PC-3 (cell line): ENCODE measurements at regions not wholly inside any gene's neighbourhood (a gene's known extent, or its start where the extent isn't known, plus 50 kb on each side); places are given as distances from the start of the nearest gene placed in this dataset.

ENCODE experiments used
- ATAC-seq: fragments of 200-7000 bp; cut with Tn5 transposase; 2 replicates; pipeline ENCODE4 v1.9.1; 2020; ENCODE audit warnings: mild to moderate bottlenecking, moderate library complexity
- BruUV-seq: library from RNA; stranded (reverse); fragments of 400-500 nt; replicated peaks from 2 replicates; lab custom pipeline; 2021; lab: Mats Ljungman, UMichigan
- CTCF ChIA-PET: fragments of 300-600 bp; sonication (Branson Sonifier 250); formaldehyde crosslinking; loops from one replicate; lab custom pipeline; 2022; ENCODE audit warnings: antibody characterized with exemption; lab: Charles Lee
- POLR2A ChIA-PET: fragments of 300-600 bp; sonication (Branson Sonifier 250); formaldehyde crosslinking; loops from one replicate; lab custom pipeline; 2022; ENCODE audit warnings: antibody characterized with exemption; ENCODE audit not compliant: unreplicated experiment; lab: Charles Lee
- DNase-seq: peaks from one replicate; pipeline ENCODE4 v3.0.0-alpha.2; 2015
- H2AFZ ChIP-seq: fragments of 300-600 bp; sonication (generic); 2 replicates; pipeline ENCODE4 v1.6.0; 2016; ENCODE audit warnings: antibody characterized with exemption, low read length
- H3F3A ChIP-seq: fragments of 300-600 bp; sonication (generic); one replicate; pipeline ENCODE4 v1.6.0; 2017; ENCODE audit warnings: antibody characterized with exemption, low read length, control low read depth, mild to moderate bottlenecking; ENCODE audit not compliant: unreplicated experiment
- H3K27ac ChIP-seq: fragments of 300-600 bp; sonication (generic); 2 replicates; pipeline ENCODE4 v1.5.1; 2016; ENCODE audit warnings: mild to moderate bottlenecking, low read length
- H3K27me3 ChIP-seq: fragments of 300-600 bp; sonication (generic); 2 replicates; pipeline ENCODE4 v1.6.1; 2016; ENCODE audit warnings: low read length, mixed read lengths
- H3K36me3 ChIP-seq: fragments of 300-600 bp; sonication (generic); 2 replicates; pipeline ENCODE4 v1.6.1; 2016; ENCODE audit warnings: low read depth, mixed run types, low read length, mixed read lengths
- H3K4me1 ChIP-seq: fragments of 300-600 bp; sonication (generic); 2 replicates; pipeline ENCODE4 v1.5.1; 2016; ENCODE audit warnings: low read length; ENCODE audit not compliant: insufficient read depth
- H3K4me2 ChIP-seq: fragments of 300-600 bp; sonication (generic); 2 replicates; pipeline ENCODE4 v1.6.0; 2016; ENCODE audit warnings: low read length
- H3K4me3 ChIP-seq: fragments of 300-600 bp; sonication (generic); 2 replicates; pipeline ENCODE4 v1.5.1; 2016; ENCODE audit warnings: mild to moderate bottlenecking, low read length, mixed read lengths
- H3K79me2 ChIP-seq: fragments of 300-600 bp; sonication (generic); 2 replicates; pipeline ENCODE4 v1.6.1; 2017; ENCODE audit warnings: low read length, mixed read lengths
- H3K9ac ChIP-seq: fragments of 300-600 bp; sonication (generic); 2 replicates; pipeline ENCODE4 v1.6.0; 2016; ENCODE audit warnings: mild to moderate bottlenecking, low read length
- H3K9me2 ChIP-seq: fragments of 300-600 bp; sonication (generic); replicated peaks from 2 replicates; pipeline ENCODE4 v1.6.1; 2016; ENCODE audit warnings: mixed run types, low read length, mixed read lengths
- H3K9me3 ChIP-seq: fragments of 300-600 bp; sonication (generic); 2 replicates; pipeline ENCODE4 v1.6.1; 2016; ENCODE audit warnings: low read length, mixed read lengths
- H4K20me1 ChIP-seq: fragments of 300-600 bp; sonication (generic); 2 replicates; pipeline ENCODE4 v1.6.1; 2016; ENCODE audit warnings: low read length, mixed read lengths
- EZH2 ChIP-seq: fragments of 300-600 bp; sonication (generic); IDR thresholded peaks from one replicate; pipeline ENCODE4 v1.6.1; 2017; ENCODE audit warnings: antibody characterized with exemption, mild to moderate bottlenecking, low read length; ENCODE audit not compliant: unreplicated experiment
- EZH2phosphoT487 ChIP-seq: fragments of 300-600 bp; sonication (generic); IDR thresholded peaks from 2 replicates; pipeline ENCODE4 v1.6.1; 2018; ENCODE audit warnings: mild to moderate bottlenecking, antibody characterized with exemption, low read length, borderline replicate concordance
- intact Hi-C: fragments of 100-400 bp; cut with micrococcal nuclease; formaldehyde crosslinking; loops from 2 replicates; pipeline ENCODE4 v1.9.0; 2023
- TF ChIP-seq, protein P1 (sequence below): fragments of 300-600 bp; sonication (generic); conservative IDR thresholded peaks from 2 replicates; pipeline ENCODE4 v1.5.1; 2017; ENCODE audit warnings: antibody characterized with exemption, low read depth, mild to moderate bottlenecking, low read length

DNA sequence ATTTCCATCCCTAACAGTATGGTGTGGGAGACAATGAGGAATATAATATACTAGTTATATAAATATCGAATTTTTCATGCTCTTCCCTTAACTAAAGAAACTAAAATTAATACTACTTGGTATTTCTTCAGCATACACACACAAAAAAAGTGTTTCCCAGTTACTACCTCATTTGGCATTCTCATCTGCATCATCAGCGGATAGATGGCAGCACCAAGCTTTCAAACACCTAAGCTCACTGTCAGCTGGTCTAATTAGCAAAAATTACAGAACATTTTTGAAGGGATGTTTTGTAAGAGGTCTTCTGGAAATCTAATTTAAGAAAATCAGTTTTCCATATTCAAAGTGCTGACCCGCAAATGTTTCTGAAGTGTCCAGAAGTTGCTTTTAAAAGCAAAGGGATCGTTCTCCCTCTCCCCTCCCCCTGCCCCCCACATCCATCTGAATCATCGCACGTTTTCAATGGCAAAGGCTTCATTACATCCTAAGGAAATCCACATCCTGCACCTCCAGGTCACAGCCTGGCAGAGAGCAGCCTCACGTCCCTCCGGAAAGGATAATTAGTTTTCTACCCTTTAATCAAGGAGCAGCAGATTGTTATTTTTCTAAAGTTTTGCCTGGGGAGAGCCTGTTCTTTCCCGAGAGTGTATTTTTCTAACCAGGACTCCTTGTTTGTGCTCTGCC, 86.1 kb upstream of the SPATA12 start:
- TF ChIP-seq EZH2phosphoT487 (no peak), EZH2 (no peak)
- TF ChIP-seq, protein P1, sequence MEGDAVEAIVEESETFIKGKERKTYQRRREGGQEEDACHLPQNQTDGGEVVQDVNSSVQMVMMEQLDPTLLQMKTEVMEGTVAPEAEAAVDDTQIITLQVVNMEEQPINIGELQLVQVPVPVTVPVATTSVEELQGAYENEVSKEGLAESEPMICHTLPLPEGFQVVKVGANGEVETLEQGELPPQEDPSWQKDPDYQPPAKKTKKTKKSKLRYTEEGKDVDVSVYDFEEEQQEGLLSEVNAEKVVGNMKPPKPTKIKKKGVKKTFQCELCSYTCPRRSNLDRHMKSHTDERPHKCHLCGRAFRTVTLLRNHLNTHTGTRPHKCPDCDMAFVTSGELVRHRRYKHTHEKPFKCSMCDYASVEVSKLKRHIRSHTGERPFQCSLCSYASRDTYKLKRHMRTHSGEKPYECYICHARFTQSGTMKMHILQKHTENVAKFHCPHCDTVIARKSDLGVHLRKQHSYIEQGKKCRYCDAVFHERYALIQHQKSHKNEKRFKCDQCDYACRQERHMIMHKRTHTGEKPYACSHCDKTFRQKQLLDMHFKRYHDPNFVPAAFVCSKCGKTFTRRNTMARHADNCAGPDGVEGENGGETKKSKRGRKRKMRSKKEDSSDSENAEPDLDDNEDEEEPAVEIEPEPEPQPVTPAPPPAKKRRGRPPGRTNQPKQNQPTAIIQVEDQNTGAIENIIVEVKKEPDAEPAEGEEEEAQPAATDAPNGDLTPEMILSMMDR, result no peak

DNA sequence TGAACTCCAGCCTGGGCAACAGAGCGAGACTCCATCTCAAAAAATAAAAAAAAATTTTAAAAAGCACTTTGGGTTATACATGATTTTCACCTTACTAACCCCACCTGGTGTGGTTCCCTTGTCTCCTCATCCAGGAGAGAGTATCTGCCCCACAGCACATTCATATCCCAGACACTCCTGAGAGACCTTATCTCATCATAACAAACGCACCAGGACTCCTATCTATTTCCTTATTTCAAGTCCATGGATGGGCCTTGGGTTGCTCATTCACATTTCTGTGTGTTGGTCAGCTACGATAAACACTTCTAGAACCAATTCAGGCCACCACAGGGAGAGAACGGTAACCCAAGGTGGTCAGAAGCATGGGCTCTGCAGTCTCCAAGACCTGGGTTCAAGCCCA, 88.6 kb upstream of the SPATA12 start:
- no peaks in the 10 kb centered on the region for H3K9me2 ChIP-seq
- no peaks in the 10 kb centered on the region for H3K9me3 ChIP-seq
- H3K9ac ChIP-seq, result no peak overlapping the region
- H3K4me3 ChIP-seq, result no peak overlapping the region
- no peaks in the 10 kb centered on the region for H3K4me1 ChIP-seq
- no peaks in the 10 kb centered on the region for H3K36me3 ChIP-seq
- ATAC-seq (no peak), DNase-seq (no peak)
- H3F3A ChIP-seq, result no peaks in the 10 kb centered on the region
- no TSS peak for BruUV-seq
- H3K79me2 ChIP-seq, result no peaks in the 10 kb centered on the region
- no peaks in the 10 kb centered on the region for H4K20me1 ChIP-seq
- H3K27me3 ChIP-seq, result no peaks in the 10 kb centered on the region
- no peak for TF ChIP-seq EZH2phosphoT487
- TF ChIP-seq, protein P1, result no peak
- no peak for TF ChIP-seq EZH2
- H2AFZ ChIP-seq, result no peak overlapping the region
- ChIA-PET POLR2A (no interaction called here), CTCF (no interaction called here)
- H3K4me2 ChIP-seq, result no peak overlapping the region
- H3K27ac ChIP-seq, result no peak overlapping the region
- intact Hi-C loops, result no loop called here

More for the DNA sequence above, 86.1 kb upstream of the SPATA12 start:
- H3K9me3 ChIP-seq, result no peaks in the 10 kb centered on the region
- BruUV-seq, result no TSS peak
- no peak overlapping the region for H2AFZ ChIP-seq
- H3K4me3 ChIP-seq, result no peak overlapping the region
- DNase-seq (no peak), ATAC-seq (no peak)
- no peak overlapping the region for H3K4me2 ChIP-seq
- H3K9me2 ChIP-seq, result no peaks in the 10 kb centered on the region
- intact Hi-C loops, result no loop called here
- H3F3A ChIP-seq, result no peaks in the 10 kb centered on the region
- H3K27ac ChIP-seq, result no peak overlapping the region
- H3K27me3 ChIP-seq, result no peaks in the 10 kb centered on the region
- H3K36me3 ChIP-seq, result no peaks in the 10 kb centered on the region
- H3K4me1 ChIP-seq, result no peaks in the 10 kb centered on the region
- POLR2A ChIA-PET, result no interaction called here
- H3K79me2 ChIP-seq, result no peaks in the 10 kb centered on the region
- no peaks in the 10 kb centered on the region for H4K20me1 ChIP-seq
- no peak overlapping the region for H3K9ac ChIP-seq
- CTCF ChIA-PET, result no interaction called here

DNA sequence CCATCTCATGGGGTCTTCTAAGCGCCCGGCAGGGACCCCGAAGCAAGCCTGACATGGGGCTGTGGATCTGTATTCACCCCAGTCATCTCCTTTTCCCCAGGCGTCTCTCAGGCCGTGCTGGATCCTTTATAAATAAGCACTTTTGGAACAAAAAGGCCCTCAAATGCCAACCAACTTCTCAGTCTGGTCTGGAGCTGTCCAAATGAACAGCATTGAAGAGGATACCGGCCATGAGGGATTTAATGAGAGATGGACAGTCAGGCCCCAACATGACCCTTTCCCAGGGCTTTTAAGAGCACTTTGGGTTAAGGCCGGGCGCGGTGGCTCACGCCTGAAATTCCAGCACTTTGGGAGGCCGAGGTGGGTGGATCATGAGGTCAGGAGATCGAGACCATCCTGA, 89.2 kb upstream of the SPATA12 start:
- POLR2A ChIA-PET, result no interaction called here

More for the DNA sequence above, 89.2 kb upstream of the SPATA12 start:
- intact Hi-C loops, result no loop called here
- no peaks in the 10 kb centered on the region for H3K9me3 ChIP-seq
- no peak overlapping the region for H3K9ac ChIP-seq
- CTCF ChIA-PET, result no interaction called here
- H3K27ac ChIP-seq, result no peak overlapping the region
- BruUV-seq, result no TSS peak
- H3K4me1 ChIP-seq, result no peaks in the 10 kb centered on the region
- H3K4me2 ChIP-seq, result no peak overlapping the region
- TF ChIP-seq EZH2, result no peak
- TF ChIP-seq, protein P1, result no peak
- TF ChIP-seq EZH2phosphoT487, result no peak
- no peaks in the 10 kb centered on the region for H3F3A ChIP-seq
- no peaks in the 10 kb centered on the region for H3K27me3 ChIP-seq
- DNase-seq (no peak), ATAC-seq (no peak)
- H3K36me3 ChIP-seq, result no peaks in the 10 kb centered on the region
- no peak overlapping the region for H2AFZ ChIP-seq
- H3K79me2 ChIP-seq, result no peaks in the 10 kb centered on the region
- no peaks in the 10 kb centered on the region for H4K20me1 ChIP-seq
- no peaks in the 10 kb centered on the region for H3K9me2 ChIP-seq
- H3K4me3 ChIP-seq, result no peak overlapping the region
